ENCODE measurements at regions not wholly inside any gene's neighbourhood (a gene's known extent, or its start where the extent isn't known, plus 50 kb on each side); places are given as distances from the start of the nearest gene placed in this dataset.
"Not testable (repeated sequence)": the region's sequence is repeated elsewhere in the genome, so short reads cannot be mapped to it uniquely, and the experiment has no call there.

- DNase-seq (ENCODE audit: low read depth in 2 of 3, low spot score in 2 of 3) = no peak
Measured at GRCh38 chr7:24127930-24128329, 156.1 kb upstream of the NPY start.

GRCh38 chr7:24129597-24129996 lies 154.4 kb upstream of the NPY start:
- DNase-seq (ENCODE audit: low read depth in 2 of 3, low spot score in 2 of 3) = no peak

- DNase-seq (ENCODE audit: low read depth in 2 of 3, low spot score in 2 of 3) = no peak
Measured at GRCh38 chr7:24130631-24131030, 153.4 kb upstream of the NPY start.

GRCh38 chr7:24133691-24134090 lies 150.3 kb upstream of the NPY start:
- peak in 2 of 3 donors; percentile 10 to 26 for DNase-seq (ENCODE audit: low read depth in 2 of 3, low spot score in 2 of 3)

GRCh38 chr7:24134535-24134934 lies 149.5 kb upstream of the NPY start:
- DNase-seq (ENCODE audit: low read depth in 2 of 3, low spot score in 2 of 3) = no peak

- peak in 2 of 3 donors; percentile 14 to 65 for DNase-seq (ENCODE audit: low read depth in 2 of 3, low spot score in 2 of 3)
Measured at GRCh38 chr7:24135003-24135817, 148.8 kb upstream of the NPY start.

GRCh38 chr7:24137338-24137737 lies 146.7 kb upstream of the NPY start:
- no peak for DNase-seq (ENCODE audit: low read depth in 2 of 3, low spot score in 2 of 3)

GRCh38 chr7:24138343-24138742 lies 145.6 kb upstream of the NPY start:
- DNase-seq (ENCODE audit: low read depth in 2 of 3, low spot score in 2 of 3) = no peak

GRCh38 chr7:24140001-24140400 lies 144.0 kb upstream of the NPY start:
- DNase-seq (ENCODE audit: low read depth in 2 of 3, low spot score in 2 of 3) = no peak

- no peak for DNase-seq (ENCODE audit: low read depth in 2 of 3, low spot score in 2 of 3)
Measured at GRCh38 chr7:24141874-24142509, 142.0 kb upstream of the NPY start.

GRCh38 chr7:24143547-24143946 lies 140.4 kb upstream of the NPY start:
- DNase-seq (ENCODE audit: low read depth in 2 of 3, low spot score in 2 of 3) = no peak

GRCh38 chr7:24151944-24152343 lies 132.0 kb upstream of the NPY start:
- no peak for DNase-seq (ENCODE audit: low read depth in 2 of 3, low spot score in 2 of 3)

GRCh38 chr7:24152356-24152755 lies 131.6 kb upstream of the NPY start:
- no peak for DNase-seq (ENCODE audit: low read depth in 2 of 3, low spot score in 2 of 3)

- DNase-seq (ENCODE audit: low read depth in 2 of 3, low spot score in 2 of 3) = no peak
Measured at GRCh38 chr7:24152877-24153472, 131.0 kb upstream of the NPY start.

GRCh38 chr7:24157666-24158065 lies 126.3 kb upstream of the NPY start:
- DNase-seq (ENCODE audit: low read depth in 2 of 3, low spot score in 2 of 3) = no peak

GRCh38 chr7:24158975-24159374 lies 125.0 kb upstream of the NPY start:
- DNase-seq (ENCODE audit: low read depth in 2 of 3, low spot score in 2 of 3) = no peak

- no peak for DNase-seq (ENCODE audit: low read depth in 2 of 3, low spot score in 2 of 3)
Measured at GRCh38 chr7:24164401-24164800, 119.6 kb upstream of the NPY start.

- peak in 1 of 3 donors; percentile 22 for DNase-seq (ENCODE audit: low read depth in 2 of 3, low spot score in 2 of 3)
Measured at GRCh38 chr7:24169077-24169624, 114.8 kb upstream of the NPY start.

- not testable (repeated sequence) for DNase-seq (ENCODE audit: low read depth in 2 of 3, low spot score in 2 of 3)
Measured at GRCh38 chr7:24171951-24172350, 112.0 kb upstream of the NPY start.

GRCh38 chr7:24172856-24173255 lies 111.1 kb upstream of the NPY start:
- DNase-seq (ENCODE audit: low read depth in 2 of 3, low spot score in 2 of 3) = no peak

GRCh38 chr7:24175603-24176002 lies 108.4 kb upstream of the NPY start:
- DNase-seq (ENCODE audit: low read depth in 2 of 3, low spot score in 2 of 3) = no peak

Data from hematopoietic multipotent progenitor cell (in vitro differentiated cells).